ENCODE measurements at regions not wholly inside any gene's neighbourhood (a gene's known extent, or its start where the extent isn't known, plus 50 kb on each side); places are given as distances from the start of the nearest gene placed in this dataset.

DNA sequence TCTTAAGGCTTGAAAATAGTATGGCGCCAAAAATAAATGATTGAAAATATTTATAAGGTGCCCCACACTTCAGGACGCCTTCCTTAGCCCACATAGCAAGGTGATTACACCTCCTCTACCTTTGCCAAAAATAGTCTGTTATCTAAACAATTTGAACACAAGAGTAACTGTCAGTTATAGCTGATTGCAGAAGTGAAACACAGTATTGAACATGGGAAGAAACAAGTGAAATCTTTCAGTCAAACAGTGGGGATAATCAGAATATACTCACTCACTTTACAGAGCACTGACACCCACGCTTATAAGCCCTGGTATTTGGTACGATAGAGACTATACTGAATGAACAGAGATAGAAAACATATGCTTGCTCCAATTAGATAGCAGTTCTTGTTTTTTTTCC is 203.1 kb downstream of the RAB38 start:
- no peak for DNase-seq (ENCODE audit: low read depth in 2 of 3, low spot score in 2 of 3)

DNA sequence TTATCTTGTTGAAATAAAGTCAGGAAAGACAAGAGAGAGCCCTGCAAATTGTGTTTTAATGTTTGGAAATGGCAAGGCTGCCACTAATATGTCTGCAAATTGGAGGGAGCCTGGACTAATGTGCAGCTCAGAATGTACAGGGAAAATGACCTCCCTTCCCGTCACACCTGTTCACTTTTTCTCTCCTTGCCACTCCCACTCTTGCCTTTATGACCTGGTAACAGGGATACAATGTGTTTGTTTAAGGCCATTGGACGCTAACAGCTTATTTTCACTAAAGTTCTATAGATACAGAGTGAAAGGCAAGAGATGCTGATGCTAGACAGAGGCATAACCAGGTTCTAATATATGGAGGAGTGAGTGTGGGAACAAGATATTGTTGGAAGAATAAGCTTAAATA is 203.9 kb downstream of the RAB38 start:
- no peak for DNase-seq (ENCODE audit: low read depth in 2 of 3, low spot score in 2 of 3)

DNA sequence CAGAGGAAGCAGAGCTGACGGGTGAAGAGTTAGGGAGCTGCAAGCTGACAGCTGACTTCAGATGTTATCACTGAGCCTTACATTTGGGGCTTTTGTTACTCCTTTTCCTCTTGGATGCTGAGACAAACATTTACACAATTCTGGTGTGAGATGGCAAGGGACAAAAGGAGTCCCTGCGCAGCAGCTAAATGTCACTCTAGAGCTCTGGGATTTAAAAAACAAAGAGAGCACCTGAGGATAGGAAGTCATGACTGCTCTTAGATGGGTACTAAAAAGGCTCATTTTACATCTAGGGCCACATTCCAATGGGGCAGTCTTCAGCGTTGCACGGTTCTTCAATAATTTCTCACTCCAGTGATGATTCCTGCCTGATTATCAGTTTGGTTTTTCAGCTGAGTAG is 204.5 kb downstream of the RAB38 start:
- DNase-seq (ENCODE audit: low read depth in 2 of 3, low spot score in 2 of 3): no peak

DNA sequence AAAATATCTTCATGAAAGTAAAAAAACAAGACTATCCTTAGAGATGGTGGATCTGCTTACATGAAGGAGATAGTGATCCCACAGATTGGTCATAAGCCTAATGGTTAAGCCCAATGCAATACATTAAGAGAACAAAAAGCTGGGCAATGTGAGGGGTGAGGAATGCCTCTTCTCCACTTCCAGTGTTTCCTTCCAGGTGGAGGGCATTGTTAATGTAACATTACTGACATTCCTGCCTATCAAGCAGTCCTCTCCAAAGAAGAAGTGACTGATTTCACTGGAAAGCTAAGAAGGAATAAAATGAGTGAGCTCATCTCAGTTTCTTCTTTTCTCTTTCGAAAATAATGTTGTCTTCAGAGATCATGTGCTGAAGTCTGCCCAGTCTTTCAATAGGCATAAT is 207.8 kb downstream of the RAB38 start:
- no peak for DNase-seq (ENCODE audit: low read depth in 2 of 3, low spot score in 2 of 3)

DNA sequence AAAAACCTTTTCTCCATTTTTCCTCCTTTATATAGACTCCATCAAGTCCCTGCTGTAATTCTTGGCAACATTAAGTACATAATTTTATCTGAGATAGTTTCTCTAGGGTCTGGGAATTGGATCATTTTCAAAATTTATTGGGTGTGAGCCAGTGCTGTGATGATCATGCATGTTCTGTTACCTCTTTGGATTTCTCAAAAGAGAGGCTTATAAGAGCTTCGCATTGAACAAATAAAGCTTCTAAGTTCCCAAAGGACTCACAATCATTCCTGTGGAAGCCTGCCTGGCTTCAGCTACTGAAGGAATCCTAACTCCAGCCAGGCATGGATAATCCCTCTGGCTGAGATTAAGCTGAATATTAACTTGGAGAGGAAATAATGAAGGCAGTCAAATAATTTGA is 208.5 kb downstream of the RAB38 start:
- DNase-seq (ENCODE audit: low read depth in 2 of 3, low spot score in 2 of 3): no peak

DNA sequence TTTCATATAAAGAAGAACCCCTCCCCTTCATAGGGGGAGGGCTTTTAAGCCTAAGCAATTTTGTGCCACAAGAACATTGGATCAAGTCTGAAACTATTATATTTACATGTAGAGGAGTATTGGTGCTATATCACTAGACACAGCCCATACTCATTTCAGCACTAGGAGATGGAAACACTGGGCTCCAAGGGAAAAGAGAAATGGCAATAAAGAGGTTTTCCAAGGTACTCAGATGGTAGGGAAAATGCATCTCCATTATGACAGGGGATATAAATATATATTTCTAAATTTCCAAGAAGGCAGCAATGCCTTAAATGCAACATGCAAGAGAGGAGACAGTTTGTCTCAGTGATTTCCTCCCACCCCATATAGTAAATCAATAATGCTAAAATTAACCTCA is 209.0 kb downstream of the RAB38 start:
- no peak for DNase-seq (ENCODE audit: low read depth in 2 of 3, low spot score in 2 of 3)

DNA sequence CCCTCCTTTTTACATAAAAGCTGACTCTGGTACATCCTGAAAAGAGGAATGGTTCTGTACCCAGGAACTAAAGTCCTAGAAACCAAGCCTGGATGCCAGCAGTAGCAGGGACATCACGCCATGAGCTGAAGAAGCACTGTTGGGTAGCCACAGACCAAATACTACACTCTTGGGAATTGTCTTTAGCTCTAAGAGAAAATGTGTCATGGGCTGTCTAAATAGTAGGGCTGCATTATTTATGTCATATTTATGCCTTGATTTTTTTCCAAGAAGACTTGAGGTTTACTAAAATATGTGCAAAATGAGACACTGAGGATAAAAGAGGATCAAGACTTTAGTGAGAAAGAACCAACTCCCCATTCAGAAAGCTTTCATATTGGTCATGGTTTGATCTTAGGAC is 213.6 kb downstream of the RAB38 start:
- DNase-seq (ENCODE audit: low read depth in 2 of 3, low spot score in 2 of 3): no peak

DNA sequence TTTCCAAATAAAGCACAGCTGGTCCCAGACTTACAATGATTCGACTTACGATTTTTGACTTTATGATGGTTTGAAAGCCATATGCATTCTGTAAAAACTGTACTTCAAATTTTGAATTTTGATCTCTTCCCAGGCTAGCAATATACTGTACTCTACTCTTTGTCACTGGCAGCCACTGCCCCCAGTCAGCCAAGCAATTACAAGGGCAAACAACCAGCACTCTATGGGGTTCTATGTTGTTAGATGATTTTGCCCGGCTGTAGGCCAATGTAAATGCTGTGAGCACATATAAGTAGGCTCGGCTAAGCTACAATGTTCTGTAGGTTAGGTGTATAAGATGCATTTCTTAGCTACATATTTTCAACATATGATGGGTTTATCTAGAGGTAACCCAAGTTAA is 217.3 kb downstream of the RAB38 start:
- DNase-seq (ENCODE audit: low read depth in 2 of 3, low spot score in 2 of 3): no peak

DNA sequence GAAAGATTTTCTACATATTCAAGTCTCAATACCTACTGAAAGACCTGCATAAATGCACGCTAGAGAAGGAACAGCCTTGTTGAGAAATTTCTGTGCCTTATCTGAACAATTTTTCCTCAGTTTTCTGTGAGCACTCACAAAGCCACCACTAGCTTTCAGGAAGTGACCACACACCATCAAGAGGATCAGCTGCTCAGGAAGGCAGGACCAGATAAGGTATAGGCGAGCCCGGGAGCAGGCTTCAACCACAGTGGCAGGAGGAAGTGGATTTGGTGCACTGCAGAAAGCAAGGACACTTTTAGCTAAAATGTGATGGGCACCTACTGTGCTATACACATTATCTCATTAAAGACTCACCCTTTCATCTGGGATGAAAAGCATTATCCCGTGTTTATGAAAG is 220.8 kb downstream of the RAB38 start:
- peak in 2 of 3 donors; percentile 6 to 57 for DNase-seq (ENCODE audit: low read depth in 2 of 3, low spot score in 2 of 3)

DNA sequence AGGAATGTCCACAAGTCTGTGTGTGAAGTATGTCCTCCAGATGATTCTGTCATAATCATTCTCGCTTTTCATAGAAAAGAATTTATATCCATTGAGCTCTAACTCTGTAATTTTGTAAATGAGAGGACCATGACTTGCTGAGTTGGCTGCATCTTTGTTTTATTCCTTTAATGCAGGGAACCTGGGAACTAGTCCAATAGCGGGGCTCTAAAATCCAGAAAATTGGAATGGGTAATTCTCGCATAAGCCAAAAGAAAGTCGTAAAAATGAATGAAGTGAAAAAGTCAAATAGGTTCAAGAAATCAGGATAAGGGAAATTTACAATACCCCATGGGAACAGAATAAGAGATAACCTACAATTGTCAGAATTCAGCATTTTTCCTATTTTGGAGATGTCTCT is 232.5 kb downstream of the RAB38 start:
- no peak for DNase-seq (ENCODE audit: low read depth in 2 of 3, low spot score in 2 of 3)

DNA sequence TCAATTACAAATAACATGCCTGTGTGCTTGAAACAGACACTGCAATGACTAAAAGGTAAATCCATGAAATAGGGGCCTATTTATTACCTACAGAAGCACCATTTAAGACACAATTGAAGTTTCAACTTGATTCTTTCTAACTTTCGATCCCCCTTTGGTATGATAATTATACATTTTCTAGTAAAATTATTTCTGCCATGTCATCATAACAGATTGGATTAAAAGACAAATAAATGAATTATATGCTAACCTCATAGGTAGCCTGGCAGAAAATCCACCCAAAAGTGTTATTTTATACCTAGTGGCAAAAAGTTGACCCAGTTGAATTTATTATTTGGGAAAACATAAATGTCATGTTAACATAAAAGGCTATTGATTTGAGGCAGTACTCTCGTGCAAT is 241.1 kb downstream of the RAB38 start:
- no peak for DNase-seq (ENCODE audit: low read depth in 2 of 3, low spot score in 2 of 3)

DNA sequence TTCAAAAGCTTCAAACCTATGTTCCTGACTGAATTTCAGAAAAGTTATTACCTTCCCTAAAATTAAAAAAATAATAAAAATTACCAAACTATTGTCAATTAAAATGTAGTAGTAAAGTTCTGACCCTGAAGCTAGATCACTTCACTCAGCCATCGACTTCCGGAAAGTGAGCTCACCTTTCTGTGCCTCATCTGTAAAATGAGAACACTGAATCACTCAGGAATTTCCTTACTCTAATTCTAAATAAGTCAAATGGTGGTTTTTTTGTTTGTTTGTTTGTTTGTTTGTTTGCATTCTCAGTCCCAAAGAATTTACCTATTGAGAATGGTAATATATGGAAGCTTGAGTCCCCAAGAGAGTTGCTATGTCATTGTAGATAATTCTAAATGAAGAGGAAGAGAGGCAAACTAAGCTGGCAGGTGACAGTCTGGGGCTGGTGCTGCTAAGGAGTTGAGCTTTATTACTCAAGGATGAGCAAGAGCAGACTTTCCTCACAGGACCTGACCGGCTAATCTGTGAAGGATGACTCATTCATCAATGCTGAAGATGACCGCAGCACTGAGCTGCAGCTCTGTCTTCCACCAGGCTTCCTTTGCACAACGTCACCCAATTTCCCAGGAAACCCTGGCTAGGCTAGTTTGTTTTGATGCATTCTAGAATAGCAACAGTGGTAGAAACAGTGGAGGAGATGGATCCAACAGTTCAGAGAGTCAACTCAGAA is 248.8 kb downstream of the RAB38 start:
- no peak for DNase-seq (ENCODE audit: low read depth in 2 of 3, low spot score in 2 of 3)

DNA sequence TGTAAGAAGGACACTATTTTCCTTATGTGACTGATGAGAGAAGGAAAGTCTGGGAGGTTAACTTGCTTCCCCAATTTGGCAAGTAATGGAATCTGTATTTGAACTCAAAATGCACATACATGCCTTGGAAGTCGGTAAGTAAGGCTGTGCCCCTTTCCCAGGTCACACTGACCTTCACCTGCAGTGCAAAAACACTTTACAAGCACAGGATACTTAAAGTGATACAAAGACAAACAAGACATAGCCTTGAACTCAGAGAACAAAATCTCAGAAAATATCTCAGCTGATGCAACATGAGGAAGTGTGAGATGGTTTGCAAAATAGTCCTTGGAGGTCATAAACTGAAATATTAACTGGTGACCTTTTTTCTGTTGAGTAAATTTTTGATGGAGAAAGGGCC is 251.1 kb downstream of the RAB38 start:
- DNase-seq (ENCODE audit: low read depth in 2 of 3, low spot score in 2 of 3): no peak

DNA sequence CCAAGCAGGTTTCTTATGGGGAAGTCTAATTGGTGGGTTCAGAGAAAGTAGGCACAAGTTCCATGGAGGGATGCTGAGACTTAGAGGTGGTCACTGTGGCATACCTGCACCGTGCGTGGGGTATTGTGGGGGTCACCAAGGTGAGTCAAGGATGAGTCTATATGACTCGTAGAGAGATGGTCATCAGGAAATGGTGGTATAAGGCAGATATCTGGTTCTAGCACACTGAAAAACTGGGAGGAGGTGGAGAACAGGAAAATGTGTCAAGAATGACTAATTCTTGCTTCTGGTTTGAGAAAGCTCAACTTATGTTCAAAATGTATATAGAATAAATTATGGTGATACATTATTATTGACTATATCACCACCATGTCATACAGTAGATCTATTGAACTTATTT is 258.1 kb downstream of the RAB38 start:
- DNase-seq (ENCODE audit: low read depth in 2 of 3, low spot score in 2 of 3): no peak

DNA sequence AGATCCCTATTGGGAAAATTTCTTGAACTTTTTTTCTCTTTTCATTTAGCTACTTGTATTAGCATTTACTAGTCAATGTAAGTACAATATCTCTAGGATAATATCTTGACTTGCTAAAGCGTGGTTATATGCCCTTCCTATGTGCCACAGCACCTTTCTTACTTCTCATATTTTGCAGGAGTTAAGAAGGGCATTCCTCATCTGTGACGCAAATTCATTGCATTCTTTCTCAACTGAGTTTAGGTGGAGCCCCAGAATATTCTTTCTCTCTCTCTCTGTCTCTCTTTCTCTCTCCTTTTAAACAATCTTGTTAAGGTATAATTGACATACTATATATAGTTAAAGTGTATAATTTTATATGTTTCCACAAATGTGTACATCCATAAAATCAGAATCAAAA is 266.1 kb downstream of the RAB38 start:
- DNase-seq (ENCODE audit: low read depth in 2 of 3, low spot score in 2 of 3): no peak

DNA sequence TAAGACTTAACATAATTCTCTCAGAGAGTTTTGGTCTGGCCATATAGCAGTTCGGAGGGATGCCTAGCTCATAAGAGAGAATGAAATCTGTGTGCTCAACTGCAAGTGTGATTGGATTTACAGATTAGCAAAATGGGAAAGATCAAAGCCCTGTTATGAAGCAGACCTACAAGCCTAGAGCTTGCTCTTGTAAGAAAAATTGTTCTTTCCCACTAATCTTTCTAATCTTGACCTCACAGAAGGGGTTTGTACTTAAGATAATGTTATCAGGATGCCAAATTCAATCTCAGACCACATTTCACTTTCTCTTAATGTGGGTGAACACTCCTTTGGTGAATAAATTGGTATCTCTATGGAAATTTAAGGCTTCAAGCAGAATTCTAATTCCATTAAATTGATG is 267.2 kb downstream of the RAB38 start:
- no peak for DNase-seq (ENCODE audit: low read depth in 2 of 3, low spot score in 2 of 3)

DNA sequence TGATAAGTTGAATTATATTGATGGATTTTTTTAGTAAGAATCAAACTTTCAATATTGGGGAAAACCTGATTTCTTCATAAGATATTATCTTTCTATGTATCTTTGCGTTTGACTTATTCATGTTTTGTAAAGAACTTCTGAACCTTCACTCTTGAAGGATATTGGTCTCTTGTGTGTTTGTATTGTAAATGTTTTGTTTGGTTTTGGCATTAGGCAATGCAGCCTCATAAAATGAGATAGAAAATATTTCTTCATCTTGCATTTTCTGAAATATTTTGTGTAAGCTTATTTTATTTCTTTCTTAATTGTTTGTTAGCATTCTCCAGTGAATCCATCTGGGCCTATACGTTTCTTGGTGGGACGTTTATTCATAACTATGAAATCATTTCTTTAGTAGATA is 271.9 kb downstream of the RAB38 start:
- DNase-seq (ENCODE audit: low read depth in 2 of 3, low spot score in 2 of 3): no peak

DNA sequence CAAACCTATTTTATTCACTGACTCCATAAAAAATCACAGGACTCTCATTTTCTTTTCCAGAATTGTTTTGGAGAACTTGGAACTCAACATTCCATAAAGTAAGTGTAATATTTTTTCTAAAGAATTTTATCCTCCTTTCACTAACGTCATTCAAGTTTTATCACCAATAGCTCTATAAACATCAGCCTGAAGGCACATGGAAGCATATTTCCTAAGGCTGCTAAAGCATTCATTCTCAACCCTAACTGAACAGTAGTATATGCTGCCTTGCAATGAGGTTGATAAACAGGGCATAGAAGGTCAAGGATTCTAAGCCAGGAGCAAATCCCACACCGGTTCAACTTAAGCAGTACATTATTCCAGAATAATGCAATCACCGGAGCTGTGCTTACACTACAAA is 273.9 kb downstream of the RAB38 start:
- DNase-seq (ENCODE audit: low read depth in 2 of 3, low spot score in 2 of 3): no peak

DNA sequence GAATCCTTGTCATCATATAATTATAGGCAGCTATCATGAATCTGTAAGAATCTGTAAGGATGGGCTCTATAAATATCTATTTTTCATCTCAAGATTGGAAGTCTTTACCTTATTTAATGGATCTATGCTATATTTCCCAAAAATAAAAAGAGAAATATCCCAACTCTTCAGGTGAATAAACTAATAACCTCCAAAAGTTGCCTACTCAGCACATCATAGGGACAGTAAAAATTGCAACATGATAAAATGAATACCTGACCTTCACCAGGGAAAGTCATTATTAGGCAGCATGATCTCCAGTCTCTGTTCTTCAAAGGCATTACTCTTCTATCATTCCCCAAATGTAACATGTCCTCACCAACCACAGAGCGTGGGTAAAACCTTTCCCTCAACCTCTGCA is 277.3 kb downstream of the RAB38 start:
- DNase-seq (ENCODE audit: low read depth in 2 of 3, low spot score in 2 of 3): no peak

DNA sequence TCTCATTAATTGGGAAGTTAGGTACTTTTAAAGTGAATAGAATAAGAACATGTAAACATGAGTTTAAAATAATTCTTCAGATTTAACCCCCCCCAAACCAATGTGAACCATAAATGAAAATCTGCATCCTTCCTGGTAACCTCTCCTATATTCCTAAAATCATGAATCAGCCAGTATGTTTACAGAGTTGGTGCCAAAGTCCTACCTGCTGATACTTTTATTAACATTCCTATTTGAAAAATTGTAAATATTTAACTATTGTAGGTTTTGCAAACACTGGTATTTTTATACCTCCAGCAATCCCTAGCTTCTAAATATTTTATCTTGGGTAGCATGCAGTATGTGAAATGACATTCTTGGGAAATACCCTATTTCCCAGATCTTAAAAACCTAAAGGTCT is 278.2 kb downstream of the RAB38 start:
- no peak for DNase-seq (ENCODE audit: low read depth in 2 of 3, low spot score in 2 of 3)

DNA sequence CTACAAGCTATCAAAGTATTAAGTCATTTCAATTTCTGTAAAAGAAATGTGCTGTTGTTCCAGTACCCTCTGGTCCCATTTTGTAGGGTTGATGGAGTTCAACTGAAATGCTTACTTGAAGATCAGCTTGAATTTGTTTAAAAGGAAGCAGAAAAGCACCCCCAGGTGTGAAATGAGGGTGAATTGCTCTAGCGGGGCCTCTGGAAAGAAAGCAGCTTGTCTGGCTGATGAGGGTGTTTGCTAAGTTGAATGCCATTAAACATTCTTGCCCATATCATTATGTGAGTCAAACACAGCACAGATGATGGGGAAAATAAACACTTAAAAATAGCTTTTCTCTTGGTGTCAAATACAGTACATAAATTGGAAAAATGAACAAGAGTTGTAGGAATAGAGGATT is 280.3 kb downstream of the RAB38 start:
- DNase-seq (ENCODE audit: low read depth in 2 of 3, low spot score in 2 of 3): no peak

DNA sequence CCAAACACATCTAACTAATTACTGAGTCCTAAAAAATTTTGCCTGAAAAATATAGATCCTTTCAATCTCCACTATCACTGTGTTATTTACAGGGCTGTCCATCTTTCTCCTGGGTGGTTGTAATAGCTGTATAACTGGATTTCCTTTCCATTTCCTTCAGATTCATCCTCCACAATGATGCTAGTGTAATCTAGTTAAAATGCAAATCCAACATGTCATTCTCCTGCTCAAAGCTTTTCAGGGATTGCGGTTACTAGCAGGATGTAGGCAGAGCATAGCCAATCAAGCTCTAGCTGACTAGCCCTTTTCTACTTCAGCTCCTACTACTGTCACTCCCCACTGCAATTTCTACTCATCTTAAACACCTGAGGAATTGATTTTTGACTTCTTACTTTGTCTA is 283.0 kb downstream of the RAB38 start:
- DNase-seq (ENCODE audit: low read depth in 2 of 3, low spot score in 2 of 3): no peak

DNA sequence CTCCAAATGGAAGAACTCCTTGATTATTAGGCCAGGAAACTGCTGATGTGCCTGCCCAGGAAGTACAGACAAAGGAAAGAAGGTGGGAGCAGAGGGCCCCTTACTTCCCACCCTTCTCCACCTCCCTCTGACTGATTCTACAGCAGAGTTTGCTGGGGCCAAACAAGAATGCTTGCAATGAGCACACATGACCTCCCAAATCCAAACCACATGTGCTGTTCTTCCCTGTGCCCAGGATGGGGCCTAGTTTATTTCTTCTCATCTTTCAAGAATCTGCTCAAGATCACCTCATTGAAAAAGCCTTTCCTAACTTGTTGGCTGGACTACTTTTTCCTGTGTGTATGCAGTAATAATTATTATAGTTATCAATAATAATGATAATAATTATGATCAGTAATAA is 286.1 kb downstream of the RAB38 start:
- no peak for DNase-seq (ENCODE audit: low read depth in 2 of 3, low spot score in 2 of 3)
